Ovary (tissue), 7 donors: ENCODE measurements at regions not wholly inside any gene's neighbourhood (a gene's known extent, or its start where the extent isn't known, plus 50 kb on each side); places are given as distances from the start of the nearest gene placed in this dataset.
"Not testable (repeated sequence)": the region's sequence is repeated elsewhere in the genome, so short reads cannot be mapped to it uniquely, and the experiment has no call there.

Experiments used
- DNase-seq, 5 donors: peaks; one replicate each; pipeline ENCODE4 v3.0.0-alpha.2; 2019 to 2020
- H3K27ac ChIP-seq, 2 donors: fragments of 200-600 bp; one replicate each; pipeline versions ENCODE4 v1.5.1 to v1.8.0; 2019 to 2022
- H3K27me3 ChIP-seq: fragments of 200-600 bp; one replicate; pipeline ENCODE4 v1.8.0; 2022
- H3K36me3 ChIP-seq: fragments of 200-600 bp; sonication (generic); one replicate; pipeline ENCODE4 v1.5.1; 2019
- H3K4me1 ChIP-seq: one replicate; pipeline ENCODE4 v1.8.1; 2013; ENCODE audit warnings: mild to moderate bottlenecking, moderate library complexity; ENCODE audit not compliant: insufficient read depth
- H3K4me3 ChIP-seq: fragments of 200-600 bp; sonication (generic); one replicate; pipeline ENCODE4 v1.5.1; 2017
- H3K9me3 ChIP-seq, 2 donors: fragments of 200-600 bp in 1 of 2; sonication (generic) in 1 of 2; one replicate each; pipeline versions ENCODE4 v1.5.1 to v1.8.1; 2013 to 2019; ENCODE audit warnings: mild to moderate bottlenecking in 1 of 2, moderate library complexity in 1 of 2
- CTCF ChIP-seq, 3 donors: fragments of 450-650 bp in 2 of 3; fragments of 200-600 bp in 1 of 3; IDR thresholded peaks; one replicate each; pipeline versions ENCODE4 v1.5.1 to v1.8.0; 2016 to 2022; ENCODE audit warnings: antibody characterized with exemption in 3 of 3, mild to moderate bottlenecking in 1 of 3
- EP300 ChIP-seq: sonication (generic); formaldehyde crosslinking; IDR thresholded peaks from one replicate; pipeline ENCODE4 v1.6.1; 2017; ENCODE audit warnings: antibody characterized with exemption
- POLR2A ChIP-seq: fragments of 450-650 bp; IDR thresholded peaks from one replicate; pipeline ENCODE4 v1.6.1; 2017; ENCODE audit warnings: antibody characterized with exemption, mild to moderate bottlenecking, moderate library complexity
- WGBS, 3 donors: extraction: QIAGEN DNeasy Blood & Tissue Kit in 1 of 3; methylation state at CpG; one replicate each; pipeline versions ENCODE4 v1.1.5 to v1.1.7; 2013 to 2017; 5-methylcytosine and 5-hydroxymethylcytosine counted together
- intact Hi-C, 4 donors: fragments of 100-400 bp; cut with DNase I; formaldehyde crosslinking; loops; one replicate each; pipeline versions ENCODE4 v1.11.0 to v1.15.1; 2022 to 2023
- donor health status: DM: no; HTN: no; CAD: no; lungs with moderate emphysema.
- donor health status: DM: no; HTN: no; CAD: no.
- donor health status: Bipolar disorder and iron deficiency.
- donor health status: DM: no; HTN: no; CAD: no.
- donor health status: DM: yes; HTN: yes; CAD: no.

- H3K27ac ChIP-seq: no peak overlapping the region
- no peaks in the 10 kb centered on the region for H3K36me3 ChIP-seq
- H3K4me1 ChIP-seq: peaks cover 9% of the 10 kb centered on the region
- WGBS, 3 donors: 92 to 96% (median 95%) methylated on average over 7 of the region's 7 CpGs
- TF ChIP-seq POLR2A (no peak), EP300 (no peak), CTCF (IDR thresholded peaks at IDR 0.05) (no peak)
- H3K27me3 ChIP-seq: no peaks in the 10 kb centered on the region
- intact Hi-C loops: loop anchor here in 1 of 4 donors (5.0 kb wide), 1 partner anchor 213 kb away; no protein-coding TSS in a partner anchor
- no peaks in the 10 kb centered on the region for H3K9me3 ChIP-seq
- H3K4me3 ChIP-seq: no peak overlapping the region
- DNase-seq: no peak
Observed at GRCh38 chr2:234884591-234884990, 67.2 kb upstream of the SH3BP4 start.

GRCh38 chr2:234881413-234882241, 70.2 kb upstream of the SH3BP4 start:
- Histone ChIP-seq H3K36me3 (no peaks in the 10 kb centered on the region), H3K27me3 (no peaks in the 10 kb centered on the region), H3K9me3 (no peaks in the 10 kb centered on the region), H3K4me3 (no peak overlapping the region), H3K4me1 (peaks cover 9% of the 10 kb centered on the region), H3K27ac (no peak overlapping the region)
- 4 to 10% (median 6%) methylated on average over 8 of the region's 8 CpGs for WGBS, 3 donors
- TF ChIP-seq CTCF (IDR thresholded peaks at IDR 0.05) (peak; percentile 39 to 75 (median 67)), POLR2A (no peak), EP300 (no peak)
- peak; percentile 80 to 95 (median 89) for DNase-seq
- intact Hi-C loops: loop anchor here in 1 of 4 donors (5.0 kb wide), 1 partner anchor 216 kb away; no protein-coding TSS in a partner anchor

GRCh38 chr2:234880551-234881211, 71.1 kb upstream of the SH3BP4 start:
- Histone ChIP-seq H3K4me1 (peaks cover 9% of the 10 kb centered on the region), H3K4me3 (no peak overlapping the region), H3K9me3 (no peaks in the 10 kb centered on the region), H3K27ac (no peak overlapping the region), H3K36me3 (no peaks in the 10 kb centered on the region), H3K27me3 (no peaks in the 10 kb centered on the region)
- intact Hi-C loops: loop anchor here in 1 of 4 donors (5.0 kb wide), 1 partner anchor 217 kb away; no protein-coding TSS in a partner anchor
- no peak for TF ChIP-seq CTCF (IDR thresholded peaks at IDR 0.05)
- TF ChIP-seq EP300: no peak
- TF ChIP-seq POLR2A: no peak
- peak in 3 of 5 donors; percentile 41 to 59 (median 51) for DNase-seq
- 24 to 25% (median 24%) methylated on average over 7 of the region's 7 CpGs for WGBS, 3 donors

- Histone ChIP-seq H3K27me3 (no peaks in the 10 kb centered on the region), H3K4me3 (no peak overlapping the region), H3K36me3 (no peaks in the 10 kb centered on the region), H3K4me1 (peaks cover 9% of the 10 kb centered on the region), H3K27ac (no peak overlapping the region), H3K9me3 (no peaks in the 10 kb centered on the region)
- DNase-seq: no peak
- no peak for TF ChIP-seq CTCF (IDR thresholded peaks at IDR 0.05)
- no peak for TF ChIP-seq POLR2A
- no peak for TF ChIP-seq EP300
- intact Hi-C loops: loop anchor here in 1 of 4 donors (5.0 kb wide), 1 partner anchor 217 kb away; no protein-coding TSS in a partner anchor
- WGBS, 3 donors: 67 to 73% (median 70%) methylated on average over 5 of the region's 5 CpGs
Observed at GRCh38 chr2:234879671-234880455, 72.0 kb upstream of the SH3BP4 start.

- 96 to 100% (median 98%) methylated on average over 2 of the region's 2 CpGs for WGBS, 3 donors
- H3K4me1 ChIP-seq, H3K9me3 ChIP-seq, intact Hi-C loops, DNase-seq, H3K27ac ChIP-seq, H3K36me3 ChIP-seq, H3K4me3 ChIP-seq, H3K27me3 ChIP-seq: not testable (repeated sequence)
Observed at GRCh38 chr2:234876621-234877020, 75.2 kb upstream of the SH3BP4 start.
